HG02678 (cell line): ENCODE measurements at regions not wholly inside any gene's neighbourhood (a gene's known extent, or its start where the extent isn't known, plus 50 kb on each side); places are given as distances from the start of the nearest gene placed in this dataset.

ENCODE experiments used
- ATAC-seq: cut with Tn5 transposase; IDR thresholded peaks from one replicate; pipeline ENCODE4 v1.9.1; 2021; ENCODE audit warnings: mild to moderate bottlenecking, moderate library complexity; ENCODE audit not compliant: unreplicated experiment

DNA sequence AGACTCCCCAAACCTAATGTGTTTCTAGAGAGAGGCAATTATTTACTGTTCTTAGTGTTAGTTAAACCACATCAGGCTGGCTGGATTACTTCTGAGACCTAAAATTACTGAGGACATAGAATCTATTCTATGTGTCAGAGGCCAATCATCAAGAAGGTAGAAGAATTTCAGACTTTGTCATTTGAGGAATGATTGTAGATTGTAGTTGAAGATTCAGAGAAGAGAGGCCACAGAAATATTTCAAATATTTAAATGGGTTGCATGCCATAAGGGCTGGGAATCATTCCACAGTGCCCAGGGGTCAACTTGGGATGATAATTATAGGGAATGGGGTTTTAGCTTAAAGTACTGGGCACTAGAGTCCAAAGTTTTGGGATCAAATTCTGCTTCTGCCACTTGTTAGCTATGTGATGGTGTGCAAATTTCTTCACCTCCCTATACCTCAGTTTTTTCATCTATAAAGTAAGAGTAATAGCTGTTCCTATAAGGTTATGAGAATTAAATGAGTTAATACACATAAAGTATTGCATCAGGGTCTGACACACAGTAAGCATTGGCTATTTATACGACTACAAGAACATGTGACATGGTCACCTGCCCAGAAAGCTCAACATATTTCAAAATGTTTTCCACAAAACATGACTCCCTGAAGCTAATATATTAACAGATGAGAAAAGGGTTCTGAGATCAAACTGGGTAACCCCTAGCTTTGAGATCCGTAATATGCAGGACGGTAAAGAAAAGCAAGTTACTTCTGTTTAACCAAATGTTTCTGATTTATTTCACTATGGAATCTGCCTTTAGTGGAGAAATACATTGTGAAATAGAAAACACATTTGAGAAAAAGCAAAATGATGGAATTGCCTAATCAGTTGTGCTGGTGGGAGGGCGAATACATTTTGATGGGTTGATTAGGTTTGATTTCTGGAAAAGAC is 69.7 kb upstream of the SPAG17 start:
- no peak for ATAC-seq

DNA sequence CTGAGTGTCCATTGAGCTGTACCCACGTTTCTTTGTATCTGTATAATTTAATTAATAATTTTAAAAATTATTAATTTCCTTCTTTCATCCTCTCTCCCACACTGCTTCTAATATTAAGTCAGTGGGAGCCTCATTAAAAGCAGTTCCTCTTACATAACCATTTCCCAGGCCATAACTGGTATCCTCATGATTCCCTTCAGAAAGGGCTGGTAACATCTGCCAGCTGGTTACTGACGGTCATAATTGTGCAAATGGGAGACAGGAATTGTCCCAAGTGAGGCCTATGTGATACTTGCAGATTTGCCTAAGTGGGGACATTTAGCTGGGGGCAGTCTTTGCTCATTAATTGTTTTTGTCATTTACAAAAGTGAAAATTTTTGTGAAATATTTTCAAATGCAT is 69.0 kb upstream of the SPAG17 start:
- no peak for ATAC-seq

DNA sequence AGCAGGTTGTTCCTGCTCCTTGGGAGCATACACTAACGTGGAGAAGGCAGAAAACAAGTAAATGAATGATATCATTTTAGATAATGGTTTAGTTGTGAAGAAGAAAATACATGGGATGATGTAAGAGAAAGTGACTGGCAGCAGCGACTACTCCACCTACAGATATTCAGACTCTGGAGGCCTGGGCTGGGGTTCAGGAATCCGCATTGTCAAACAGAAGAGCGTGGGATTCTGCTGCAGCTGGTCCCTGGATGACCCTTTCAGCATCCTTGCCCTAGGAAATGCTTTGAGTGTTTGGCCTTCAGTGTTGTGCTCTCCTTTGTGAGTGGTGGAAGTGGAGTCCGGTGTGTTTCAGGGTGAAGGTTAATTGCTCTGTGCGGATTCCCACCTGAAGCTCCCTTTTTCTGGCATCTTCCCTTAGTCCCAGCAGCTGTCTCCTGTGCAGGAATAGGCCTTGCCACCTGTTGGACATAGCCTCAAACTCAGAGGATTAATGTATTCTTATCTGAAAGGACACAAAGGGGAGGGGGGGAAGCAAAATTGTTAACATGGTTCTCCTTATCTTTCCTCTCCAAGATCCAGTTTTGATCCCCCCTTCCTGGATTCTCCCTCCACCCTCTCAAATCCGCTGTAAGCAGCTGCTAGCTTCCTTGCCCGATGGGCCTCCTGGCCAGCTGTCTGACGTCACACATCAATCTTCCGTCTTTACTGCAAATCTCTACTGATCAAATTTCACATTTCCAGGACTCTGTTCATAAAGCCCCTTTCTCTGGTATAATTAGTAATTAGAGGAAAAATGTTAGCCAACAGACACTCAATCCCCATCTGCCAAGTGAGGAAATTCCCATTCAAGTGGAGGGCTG is 68.3 kb upstream of the SPAG17 start:
- ATAC-seq: no peak

DNA sequence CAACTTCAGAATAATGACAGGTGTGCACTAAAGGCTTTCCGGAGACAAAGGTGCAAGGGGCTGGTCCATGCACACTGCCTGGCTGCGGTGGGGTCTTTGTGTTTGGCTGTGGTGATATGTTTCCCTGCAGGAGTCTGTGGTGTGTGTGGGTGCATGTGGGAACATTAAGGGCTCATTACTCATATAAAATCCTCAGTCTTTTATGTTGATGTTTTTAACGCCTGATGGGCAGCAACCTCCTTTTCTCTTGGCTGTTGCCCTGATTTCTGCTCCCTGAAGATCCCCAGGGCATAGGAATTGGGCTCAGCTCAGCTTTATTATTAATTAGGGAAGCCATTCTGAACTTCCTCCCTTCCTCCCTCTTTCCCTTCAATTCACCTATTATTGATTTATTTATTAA is 67.6 kb upstream of the SPAG17 start:
- ATAC-seq: no peak

DNA sequence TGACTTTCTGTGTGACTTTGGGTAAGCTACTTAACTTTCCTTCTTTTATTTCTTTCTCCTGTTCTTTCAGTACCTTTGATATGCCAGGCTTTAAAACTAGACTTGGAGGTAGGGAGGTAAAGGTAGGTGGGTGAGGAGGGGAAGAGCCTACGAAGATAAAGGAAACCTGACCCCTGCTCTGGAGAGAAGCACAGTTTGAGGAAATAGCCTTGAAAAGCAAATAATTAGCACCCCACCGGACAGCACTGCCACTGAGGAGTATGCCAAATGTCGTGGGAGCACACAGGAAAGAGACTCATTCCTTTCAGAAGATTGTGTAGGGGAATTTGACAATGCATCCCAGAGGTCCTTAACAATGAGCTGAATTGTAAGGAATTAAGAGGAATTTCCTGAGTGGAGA is 65.2 kb upstream of the SPAG17 start:
- ATAC-seq: no peak

DNA sequence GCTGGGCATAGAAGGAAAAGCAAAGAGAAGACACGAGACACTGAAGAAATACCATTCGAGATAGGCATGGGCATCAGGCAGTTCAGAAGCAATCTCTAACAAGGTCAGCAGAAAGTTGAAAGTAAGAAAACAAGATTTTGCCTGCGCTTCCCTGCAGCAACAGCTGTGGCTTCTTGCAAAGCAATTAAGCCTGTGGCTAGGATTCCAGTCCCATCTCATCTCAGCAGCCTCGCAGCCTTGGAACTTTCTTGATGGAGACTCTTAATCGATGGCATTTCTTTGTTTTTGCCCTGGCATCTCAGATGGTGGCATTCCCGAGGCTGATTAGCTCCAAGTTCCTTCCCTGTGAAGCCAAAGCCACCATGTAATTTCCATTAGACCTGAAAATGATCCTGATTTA is 64.6 kb upstream of the SPAG17 start:
- ATAC-seq: no peak

DNA sequence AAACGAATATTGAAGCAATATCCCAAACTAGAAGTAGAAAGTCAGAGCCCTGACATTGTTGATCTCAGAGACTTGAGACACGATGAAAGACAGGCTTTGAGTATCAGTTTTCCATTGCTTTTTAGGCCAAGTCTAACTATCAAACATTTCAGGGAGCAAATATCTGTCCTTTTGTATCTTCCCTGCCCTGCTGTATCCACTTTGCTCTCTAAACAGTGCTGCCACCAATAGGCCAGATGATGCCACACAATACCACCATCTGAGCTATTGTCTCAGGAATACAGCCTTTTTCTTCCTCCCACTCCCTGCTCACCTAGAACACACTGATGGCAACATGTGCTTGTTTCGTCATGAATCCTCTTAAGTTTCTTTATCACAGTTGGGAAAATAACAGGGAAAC is 62.6 kb upstream of the SPAG17 start:
- no peak for ATAC-seq

DNA sequence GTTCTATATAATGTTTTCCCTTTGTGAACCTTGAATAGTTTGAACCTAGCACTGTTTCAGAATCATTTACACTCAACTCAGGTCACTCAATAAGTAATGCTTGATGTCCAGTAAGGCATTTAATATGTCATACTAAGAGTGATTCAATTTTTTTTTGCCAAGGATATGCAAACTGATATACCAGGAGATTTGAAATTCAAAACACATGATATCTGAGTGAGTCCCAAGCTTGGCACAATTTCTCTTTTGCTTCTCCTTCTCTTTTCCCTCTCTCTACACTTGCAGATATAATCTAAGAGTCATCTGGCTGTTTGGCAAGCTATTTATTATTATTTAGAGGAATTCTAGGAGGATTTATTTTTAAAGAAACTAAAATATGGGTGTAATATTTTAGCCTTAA is 61.6 kb upstream of the SPAG17 start:
- ATAC-seq: no peak

DNA sequence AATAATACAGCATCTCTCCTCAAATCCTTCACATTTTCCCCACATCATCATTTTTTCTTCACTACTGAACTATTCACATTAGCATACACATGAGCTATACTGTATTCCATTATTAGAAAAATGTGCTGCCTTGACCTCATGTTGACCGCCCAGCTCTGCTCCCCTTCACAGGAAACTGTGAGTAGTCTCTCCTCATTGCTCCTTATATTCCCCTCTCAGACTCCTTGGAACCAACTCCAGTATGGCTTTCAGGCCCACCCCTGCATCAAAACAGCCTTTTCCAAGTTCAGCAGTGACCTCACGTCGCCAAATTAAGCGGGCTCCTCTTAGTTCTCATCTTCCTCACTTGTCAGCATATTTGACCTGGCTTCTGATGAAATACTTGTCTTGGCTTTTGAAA is 59.2 kb upstream of the SPAG17 start:
- no peak for ATAC-seq

DNA sequence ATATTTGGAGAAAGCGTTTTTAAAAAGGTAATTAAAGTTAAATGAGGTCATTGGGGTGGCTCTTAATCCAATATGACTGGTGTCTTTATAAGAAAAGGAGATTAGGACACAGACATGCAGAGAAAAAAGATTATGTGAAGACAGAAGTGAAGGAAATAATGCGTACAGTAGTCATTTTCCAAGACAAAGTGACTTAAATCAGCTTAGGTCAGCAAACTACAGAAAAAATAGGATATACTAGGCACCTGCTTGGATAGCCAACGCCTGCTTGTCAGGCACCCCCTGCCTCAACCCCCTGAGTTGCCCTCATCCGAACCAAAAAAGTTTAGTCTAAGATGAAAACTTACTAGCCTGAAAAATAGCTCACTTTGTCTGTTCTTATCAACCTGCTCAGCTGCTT is 58.2 kb upstream of the SPAG17 start:
- ATAC-seq: no peak
